CD14-positive monocyte (primary cell): ENCODE measurements at regions not wholly inside any gene's neighbourhood (a gene's known extent, or its start where the extent isn't known, plus 50 kb on each side); places are given as distances from the start of the nearest gene placed in this dataset.

Source experiments
- DNase-seq, 3 donors: peaks; one replicate each; pipeline ENCODE4 v3.0.0-alpha.2; 2011 to 2022
- H2AFZ ChIP-seq: 2 replicates; pipeline ENCODE4 v1.6.0; 2012; ENCODE audit warnings: mild to moderate bottlenecking, low read depth, low read length, inconsistent platforms; ENCODE audit not compliant: insufficient read depth, poor library complexity, severe bottlenecking
- H3K27ac ChIP-seq, 2 donors: 1 replicate in 1 of 2; 2 replicates in 1 of 2; pipeline ENCODE4 v1.5.1; 2012 to 2013; ENCODE audit warnings: low read length in 2 of 2, control low read depth in 1 of 2, inconsistent platforms in 1 of 2, low read depth in 1 of 2, mild to moderate bottlenecking in 1 of 2
- H3K27me3 ChIP-seq, 2 donors: one replicate each; pipeline versions ENCODE4 v1.6.0 to v1.6.1; 2011 to 2013; ENCODE audit warnings: low read length in 2 of 2; ENCODE audit not compliant: control insufficient read depth in 2 of 2, insufficient read depth in 2 of 2
- H3K36me3 ChIP-seq, 2 donors: replicated peaks in 1 of 2; 1 replicate in 1 of 2; 2 replicates in 1 of 2; pipeline versions ENCODE4 v1.5.1 to v1.6.1; 2012 to 2013; ENCODE audit warnings: low read length in 2 of 2, control low read depth in 1 of 2, inconsistent platforms in 1 of 2, mild to moderate bottlenecking in 1 of 2; ENCODE audit not compliant: insufficient read depth in 2 of 2, control insufficient read depth in 1 of 2
- H3K4me1 ChIP-seq, 2 donors: 1 replicate in 1 of 2; 2 replicates in 1 of 2; pipeline versions ENCODE4 v1.5.1 to v1.6.1; 2012 to 2013; ENCODE audit warnings: low read length in 2 of 2, control low read depth in 1 of 2, inconsistent platforms in 1 of 2, mild to moderate bottlenecking in 1 of 2, moderate library complexity in 1 of 2; ENCODE audit not compliant: insufficient read depth in 2 of 2, control insufficient read depth in 1 of 2
- H3K4me2 ChIP-seq: replicated peaks from 2 replicates; pipeline ENCODE3; 2012; ENCODE audit warnings: low read length, moderate library complexity, mild to moderate bottlenecking; ENCODE audit not compliant: poor library complexity, severe bottlenecking; ENCODE audit errors: extremely low read depth
- H3K4me3 ChIP-seq, 3 experiments: fragments of 200-600 bp in 1 of 3; sonication (generic) in 1 of 3; replicated peaks in 1 of 3; 1 replicate in 2 of 3; 2 replicates in 1 of 3; pipeline ENCODE4 v1.5.1; 2011 to 2013; ENCODE audit warnings: low read length in 3 of 3, mild to moderate bottlenecking in 3 of 3, control low read depth in 2 of 3, low read depth in 2 of 3, inconsistent platforms in 1 of 3, moderate library complexity in 1 of 3
- H3K79me2 ChIP-seq: 2 replicates; pipeline ENCODE4 v1.6.0; 2012; ENCODE audit warnings: mild to moderate bottlenecking, control low read depth, inconsistent platforms, low read length, moderate library complexity; ENCODE audit not compliant: insufficient read depth
- H3K9ac ChIP-seq: 2 replicates; pipeline ENCODE4 v1.6.0; 2017; ENCODE audit warnings: low read length, mild to moderate bottlenecking; ENCODE audit not compliant: insufficient read depth, poor library complexity, severe bottlenecking
- H3K9me3 ChIP-seq, 2 donors: replicated peaks in 1 of 2; 1 replicate in 1 of 2; 2 replicates in 1 of 2; pipeline versions ENCODE4 v1.5.1 to v1.6.1; 2012 to 2013; ENCODE audit warnings: low read length in 2 of 2, control low read depth in 1 of 2; ENCODE audit not compliant: control insufficient read depth in 1 of 2, insufficient read depth in 1 of 2
- H4K20me1 ChIP-seq: 2 replicates; pipeline ENCODE4 v1.6.0; 2012; ENCODE audit warnings: mild to moderate bottlenecking, low read length, control low read depth, moderate library complexity; ENCODE audit not compliant: insufficient read depth
- H3K27ac Mint-ChIP-seq, 7 donors: one replicate each; pipeline ENCODE4 v1.8.0; 2020; ENCODE audit warnings: mild to moderate bottlenecking in 7 of 7, mixed read lengths in 7 of 7, moderate library complexity in 6 of 7, inconsistent platforms in 2 of 7
- H3K27me3 Mint-ChIP-seq, 3 donors: one replicate each; pipeline ENCODE4 v1.8.0; 2021 to 2022; ENCODE audit warnings: low read depth in 3 of 3, mild to moderate bottlenecking in 3 of 3, mixed read lengths in 3 of 3, moderate library complexity in 3 of 3, inconsistent platforms in 1 of 3
- H3K36me3 Mint-ChIP-seq, 2 donors: one replicate each; pipeline ENCODE4 v1.8.0; 2020; ENCODE audit warnings: mixed read lengths in 2 of 2, inconsistent platforms in 1 of 2, mild to moderate bottlenecking in 1 of 2
- H3K4me1 Mint-ChIP-seq: one replicate; pipeline ENCODE4 v1.8.0; 2020; ENCODE audit warnings: mild to moderate bottlenecking, mixed read lengths
- H3K4me3 Mint-ChIP-seq, 2 donors: one replicate each; pipeline ENCODE4 v1.8.0; 2020; ENCODE audit warnings: mild to moderate bottlenecking in 2 of 2, mixed read lengths in 2 of 2, moderate library complexity in 1 of 2
- H3K9me3 Mint-ChIP-seq, 7 donors: one replicate each; pipeline ENCODE4 v1.8.0; 2020 to 2022; ENCODE audit warnings: mixed read lengths in 7 of 7, mild to moderate bottlenecking in 6 of 7, moderate library complexity in 6 of 7, inconsistent platforms in 2 of 7
- CTCF ChIP-seq: fragments of 200-600 bp; IDR thresholded peaks from one replicate; pipeline ENCODE4 v1.8.0; 2022; ENCODE audit warnings: antibody characterized with exemption, mild to moderate bottlenecking
- WGBS: methylation state at CpG from one replicate; pipeline ENCODE4 v1.1.5; 2013; ENCODE audit warnings: missing lambda C conversion rate; ENCODE audit not compliant: insufficient coverage; 5-methylcytosine and 5-hydroxymethylcytosine counted together
- intact Hi-C, 2 donors: fragments of 100-400 bp; cut with micrococcal nuclease; formaldehyde crosslinking; loops; one replicate each; pipeline versions ENCODE4 v1.15.0 to v1.15.1; 2023

GRCh38 chr10:129309565-129309964 lies 157.5 kb upstream of the MGMT start:
- Histone ChIP-seq H4K20me1 (no peaks in the 10 kb centered on the region), H2AFZ (no peak overlapping the region), H3K4me1 (no peaks in the 10 kb centered on the region), H3K79me2 (no peaks in the 10 kb centered on the region), H3K36me3 (no peaks in the 10 kb centered on the region), H3K4me2 (no peak overlapping the region), H3K9ac (no peak overlapping the region), H3K27me3 (no peaks in the 10 kb centered on the region), H3K27ac (no peak overlapping the region), H3K9me3 (no peaks in the 10 kb centered on the region), H3K4me3 (no peak overlapping the region)
- DNase-seq = no peak
- peaks cover 2% of the 10 kb centered on the region for H3K4me1 Mint-ChIP-seq
- TF ChIP-seq CTCF = no peak
- peaks cover 0 to 5% (median 1%) of the 10 kb centered on the region in 3 donors for H3K27me3 Mint-ChIP-seq
- intact Hi-C loops = no loop called here
- H3K4me3 Mint-ChIP-seq = no peak overlapping the region
- H3K9me3 Mint-ChIP-seq = peaks cover 0 to 4% (median 2%) of the 10 kb centered on the region in 7 donors
- no peak overlapping the region for H3K27ac Mint-ChIP-seq
- H3K36me3 Mint-ChIP-seq = no peaks in the 10 kb centered on the region
- no CpG with 5 or more reads among the region's 5 CpGs for whole genome bisulfite sequencing

- intact Hi-C loops = no loop called here
- Histone ChIP-seq H3K27ac (no peak overlapping the region), H3K4me2 (no peak overlapping the region), H3K4me1 (no peaks in the 10 kb centered on the region), H4K20me1 (no peaks in the 10 kb centered on the region), H3K36me3 (no peaks in the 10 kb centered on the region), H3K9me3 (peaks cover 0 to 5% of the 10 kb centered on the region in 2 donors), H3K27me3 (no peaks in the 10 kb centered on the region), H2AFZ (no peak overlapping the region), H3K79me2 (no peaks in the 10 kb centered on the region), H3K9ac (no peak overlapping the region), H3K4me3 (no peak overlapping the region)
- TF ChIP-seq CTCF = no peak
- no peak overlapping the region for H3K4me3 Mint-ChIP-seq
- H3K4me1 Mint-ChIP-seq = no peaks in the 10 kb centered on the region
- no peaks in the 10 kb centered on the region for H3K36me3 Mint-ChIP-seq
- H3K27ac Mint-ChIP-seq = no peak overlapping the region
- no CpG with 5 or more reads among the region's 4 CpGs for WGBS
- H3K27me3 Mint-ChIP-seq = peaks cover 0 to 5% (median 1%) of the 10 kb centered on the region in 3 donors
- H3K9me3 Mint-ChIP-seq = peaks cover 0 to 9% (median 4%) of the 10 kb centered on the region in 7 donors
- DNase-seq = no peak
Measured at GRCh38 chr10:129310881-129311280, 156.2 kb upstream of the MGMT start.
